ENCODE measurements at regions not wholly inside any gene's neighbourhood (a gene's known extent, or its start where the extent isn't known, plus 50 kb on each side); places are given as distances from the start of the nearest gene placed in this dataset.

GRCh38 chr1:234554218-234554697 is 55.7 kb downstream of the IRF2BP2 start:
- Mint-ChIP-seq H3K4me3 (no peak overlapping the region), H3K4me1 (peaks cover 6% of the 10 kb centered on the region), H3K27ac (no peak overlapping the region), H3K9me3 (no peaks in the 10 kb centered on the region), H3K27me3 (ENCODE audit: low read depth) (no peaks in the 10 kb centered on the region), H3K36me3 (no peaks in the 10 kb centered on the region)
- TF ChIP-seq GABPB1 (CRISPR knock-in tag; IDR thresholded peaks at IDR 0.05), result no peak
- no peak for TF ChIP-seq NR2C2 (CRISPR knock-in tag; IDR thresholded peaks at IDR 0.05)
- TF ChIP-seq CBFB (CRISPR knock-in tag; IDR thresholded peaks at IDR 0.05; ENCODE audit: low read depth), result no peak
- no peak for TF ChIP-seq MYBL2 (CRISPR knock-in tag; IDR thresholded peaks at IDR 0.05)
- TF ChIP-seq EMX1 (CRISPR knock-in tag; IDR thresholded peaks at IDR 0.05), result no peak
- no peak for TF ChIP-seq AR (CRISPR knock-in tag; IDR thresholded peaks at IDR 0.05)
- ChIA-PET POLR2A (no interaction called here), CTCF (interaction anchor here (1.1 to 1.5 kb wide), 2 partner anchors 12 to 55 kb away, joined by 3 to 6 read pairs; no protein-coding TSS in a partner anchor)
- no peak for ATAC-seq
- no peak for DNase-seq (ENCODE audit: low spot score)

GRCh38 chr1:234553240-234554188 is 56.5 kb downstream of the IRF2BP2 start:
- Mint-ChIP-seq H3K4me1 (peaks cover 6% of the 10 kb centered on the region), H3K36me3 (no peaks in the 10 kb centered on the region), H3K27ac (no peak overlapping the region), H3K9me3 (no peaks in the 10 kb centered on the region), H3K27me3 (ENCODE audit: low read depth) (no peaks in the 10 kb centered on the region), H3K4me3 (no peak overlapping the region)
- DNase-seq (ENCODE audit: low spot score) (no peak), ATAC-seq (no peak; the same call in 1 of the 2 replicates)
- ChIA-PET CTCF (interaction anchor here (1.1 to 1.5 kb wide), 2 partner anchors 11 to 54 kb away, joined by 3 to 6 read pairs; no protein-coding TSS in a partner anchor), POLR2A (no interaction called here)
- no peak for TF ChIP-seq ELF4 (CRISPR knock-in tag; IDR thresholded peaks at IDR 0.05; ENCODE audit: low read depth)
- no peak for TF ChIP-seq E2F4 (CRISPR knock-in tag; IDR thresholded peaks at IDR 0.05; ENCODE audit: borderline replicate concordance, low read depth)
- no peak for TF ChIP-seq USF1 (CRISPR knock-in tag; IDR thresholded peaks at IDR 0.05)
- TF ChIP-seq ZNF263 (CRISPR knock-in tag; IDR thresholded peaks at IDR 0.05; ENCODE audit: low read depth), result no peak
- no peak for TF ChIP-seq NFE2L1 (CRISPR knock-in tag; IDR thresholded peaks at IDR 0.05)
- no peak for TF ChIP-seq EMX1 (CRISPR knock-in tag; IDR thresholded peaks at IDR 0.05)

- Mint-ChIP-seq H3K27me3 (ENCODE audit: low read depth) (no peaks in the 10 kb centered on the region), H3K9me3 (no peaks in the 10 kb centered on the region), H3K36me3 (no peaks in the 10 kb centered on the region), H3K4me1 (peaks cover 6% of the 10 kb centered on the region), H3K27ac (no peak overlapping the region), H3K4me3 (no peak overlapping the region)
- TF ChIP-seq GRHL2 (CRISPR knock-in tag; IDR thresholded peaks at IDR 0.05; ENCODE audit: insufficient replicate concordance, severe bottlenecking) (no peak), NR3C1 (CRISPR knock-in tag; conservative IDR thresholded peaks at IDR 0.05; ENCODE audit: low read depth) (no peak), ESRRA (CRISPR knock-in tag; IDR thresholded peaks at IDR 0.05; ENCODE audit: borderline replicate concordance) (no peak), STAT6 (CRISPR knock-in tag; conservative IDR thresholded peaks at IDR 0.05; ENCODE audit: low read depth) (no peak), ATF6 (CRISPR knock-in tag; IDR thresholded peaks at IDR 0.05) (no peak), CBFB (CRISPR knock-in tag; IDR thresholded peaks at IDR 0.05; ENCODE audit: low read depth) (no peak), FOXP1 (CRISPR knock-in tag; IDR thresholded peaks at IDR 0.05; ENCODE audit: borderline replicate concordance) (no peak)
- DNase-seq (ENCODE audit: low spot score) (no peak), ATAC-seq (no peak)
- ChIA-PET POLR2A (no interaction called here), CTCF (interaction anchor here (1.7 kb wide), 1 partner anchor 52 kb away, joined by 7 read pairs; no protein-coding TSS in a partner anchor)
Measured at GRCh38 chr1:234551032-234551378, 59.0 kb downstream of the IRF2BP2 start.
